ENCODE measurements at regions not wholly inside any gene's neighbourhood (a gene's known extent, or its start where the extent isn't known, plus 50 kb on each side); places are given as distances from the start of the nearest gene placed in this dataset.
A peak's percentile ranks its signal among the peaks of the same experiment; 100 is the strongest.
"Not testable (repeated sequence)": the region's sequence is repeated elsewhere in the genome, so short reads cannot be mapped to it uniquely, and the experiment has no call there.

DNA sequence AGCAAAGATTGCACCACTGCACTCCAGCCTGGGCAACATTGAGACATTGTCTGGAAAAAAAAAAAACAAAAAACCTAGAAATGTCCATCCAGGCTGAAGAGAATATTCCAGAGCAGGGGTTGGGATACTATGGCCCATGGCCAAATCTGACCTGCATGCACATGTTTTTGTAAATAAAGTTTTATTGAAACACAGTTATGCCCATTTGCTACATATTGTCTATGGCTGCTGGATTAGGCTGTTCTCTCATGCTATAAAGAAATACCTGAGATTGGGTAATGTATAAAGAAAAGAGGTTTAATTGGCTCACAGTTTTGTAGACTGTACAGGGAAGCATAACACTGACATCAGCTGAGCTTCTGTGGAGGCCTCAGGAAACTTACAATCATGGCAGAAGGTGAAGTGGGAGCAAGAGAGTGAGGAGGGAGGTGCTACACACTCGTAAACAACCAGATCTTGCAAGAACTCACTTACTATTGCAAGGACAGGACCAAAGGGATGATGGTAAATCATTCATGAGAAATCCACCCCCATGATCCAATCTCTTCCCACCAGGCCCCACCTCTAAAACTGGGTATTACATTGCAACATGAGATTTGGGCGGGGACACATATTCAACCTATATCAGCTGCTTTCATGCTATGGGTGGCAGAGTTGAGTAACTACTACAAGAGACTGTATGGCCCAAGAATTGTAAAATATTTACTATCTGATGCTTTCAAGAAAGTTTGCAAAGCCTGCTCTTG, 137.8 kb upstream of the ROPN1B start:
- not testable (repeated sequence) for DNase-seq

DNA sequence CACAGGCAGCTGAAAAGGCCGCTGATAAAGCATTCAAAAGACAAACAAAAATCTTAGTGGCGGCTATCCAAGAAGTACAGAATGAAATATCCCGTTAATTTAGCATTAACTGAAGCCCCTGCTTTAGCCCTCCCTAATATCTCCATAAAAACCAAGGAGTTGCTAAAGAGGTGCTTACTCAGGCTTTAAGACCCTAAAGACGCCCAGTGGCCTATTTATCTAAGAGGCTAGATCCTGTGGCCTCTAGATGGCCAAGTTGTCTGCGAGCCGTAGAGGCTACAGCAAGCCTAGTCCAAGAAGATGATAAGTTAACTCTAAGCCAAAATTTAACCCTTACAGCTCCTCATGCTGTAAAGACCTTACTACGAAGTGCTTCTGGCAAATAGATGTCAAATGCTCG, 133.4 kb upstream of the ROPN1B start:
- DNase-seq, result not testable (repeated sequence)

DNA sequence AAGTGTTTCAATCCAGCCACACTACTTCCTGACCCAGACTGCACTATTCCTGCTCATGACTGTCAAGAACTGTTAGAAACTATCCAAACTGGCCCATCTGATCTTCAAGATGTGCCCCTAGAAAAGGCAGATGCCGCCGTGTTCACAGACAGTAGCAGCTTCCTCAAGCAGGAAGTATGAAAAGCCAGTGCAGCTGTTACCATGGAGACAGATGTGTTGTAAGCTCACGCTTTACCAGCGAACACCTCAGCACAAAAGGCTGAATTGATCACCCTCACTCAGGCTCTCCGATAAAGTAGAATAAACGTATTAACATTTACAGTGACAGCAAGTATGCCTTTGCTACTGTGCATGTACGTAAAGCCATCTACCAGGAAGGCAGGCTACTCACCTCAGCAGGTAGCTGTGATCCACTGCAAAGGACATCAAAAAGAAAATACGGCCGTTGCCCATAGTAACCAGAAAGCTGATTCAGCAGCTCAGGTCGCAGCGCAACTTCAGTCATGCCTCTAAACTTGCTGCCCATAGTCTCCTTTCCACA, 132.9 kb upstream of the ROPN1B start:
- DNase-seq, result not testable (repeated sequence)

- DNase-seq, result not testable (repeated sequence)
These were observed 132.2 kb upstream of the ROPN1B start for GRCh38 chr3:125836786-125837185.

DNA sequence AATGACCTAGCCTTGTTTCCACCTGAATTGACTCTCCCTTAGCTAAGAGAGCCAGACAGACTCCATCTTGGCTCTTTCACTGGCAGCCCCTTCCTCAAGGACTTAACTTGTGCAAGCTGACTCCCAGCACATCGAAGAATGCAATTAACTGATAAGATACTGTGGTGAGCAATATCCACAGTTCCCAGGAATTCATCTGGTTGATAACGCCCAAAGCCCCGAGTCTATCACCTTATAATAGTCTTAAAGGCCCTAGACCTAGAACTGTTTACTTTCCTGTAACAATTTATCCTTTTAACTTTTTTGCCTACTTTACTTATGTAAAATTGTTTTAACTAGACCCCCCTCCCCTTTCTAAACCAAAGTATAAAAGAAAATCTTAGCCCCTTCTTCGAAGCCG, 130.1 kb upstream of the ROPN1B start:
- DNase-seq, result not testable (repeated sequence)

GRCh38 chr3:125840465-125840864, 128.5 kb upstream of the ROPN1B start:
- DNase-seq, result not testable (repeated sequence)

- not testable (repeated sequence) for DNase-seq
These were observed 121.0 kb upstream of the ROPN1B start for GRCh38 chr3:125847966-125848365.

DNA sequence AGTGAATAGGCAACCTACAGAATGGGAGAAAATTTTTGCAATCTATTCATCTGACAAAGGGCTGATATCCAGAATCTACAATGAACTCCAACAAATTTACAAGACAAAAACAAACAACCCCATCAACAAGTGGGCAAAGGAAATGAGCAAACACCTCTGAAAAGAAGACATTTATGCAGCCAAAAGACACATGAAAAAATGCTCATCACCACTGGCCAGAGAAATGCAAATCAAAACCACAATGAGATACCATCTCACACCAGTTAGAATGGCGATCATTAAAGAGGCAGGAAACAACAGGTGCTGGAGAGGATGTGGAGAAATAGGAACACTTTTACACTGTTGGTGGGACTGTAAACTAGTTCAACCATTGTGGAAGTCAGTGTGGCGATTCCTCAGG, 114.0 kb upstream of the ROPN1B start:
- DNase-seq, result not testable (repeated sequence)

DNA sequence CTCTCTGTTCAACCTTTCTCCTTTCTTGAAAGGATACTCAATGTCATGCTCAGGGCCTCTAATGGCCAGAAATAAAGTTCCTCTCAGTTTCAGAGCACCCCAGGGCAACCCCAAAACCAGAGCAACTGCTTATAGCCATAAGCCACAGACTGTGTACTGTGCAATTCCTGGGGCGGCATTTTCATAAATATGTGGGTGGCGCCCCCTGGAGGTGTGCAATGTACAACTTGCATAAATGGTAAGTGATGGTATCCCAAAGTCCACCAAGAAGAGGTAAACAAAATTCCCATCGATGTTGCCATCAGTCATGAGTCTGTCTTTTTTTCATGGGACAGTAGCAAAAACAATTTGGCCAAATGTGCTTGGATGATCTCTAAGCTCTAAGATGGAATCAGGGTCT, 108.4 kb upstream of the ROPN1B start:
- DNase-seq, result not testable (repeated sequence)

GRCh38 chr3:125862841-125863254, 106.1 kb upstream of the ROPN1B start:
- not testable (repeated sequence) for DNase-seq

DNA sequence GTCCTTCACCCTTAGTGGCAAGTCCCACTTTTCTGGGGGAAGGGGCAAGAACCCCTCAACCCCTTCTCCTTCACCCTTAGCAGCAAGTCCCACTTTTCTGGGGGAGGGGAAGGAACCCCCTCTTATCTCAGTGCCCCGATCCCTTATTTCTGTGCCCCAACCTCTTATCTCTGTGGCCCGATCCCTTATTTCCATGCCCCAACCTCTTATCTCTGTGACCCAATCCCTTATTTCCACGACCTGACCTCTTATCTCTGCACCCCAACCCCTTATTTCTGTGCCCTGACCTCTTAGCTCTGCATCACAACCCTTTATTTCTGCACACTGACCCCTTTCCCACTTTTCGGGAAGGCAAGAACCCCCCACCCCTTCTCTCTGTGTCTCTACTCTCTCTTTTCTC, 104.4 kb upstream of the ROPN1B start:
- DNase-seq, result not testable (repeated sequence)

- peak; percentile 67 for DNase-seq
These were observed 83.0 kb upstream of the ROPN1B start for GRCh38 chr3:125886006-125886405.

GRCh38 chr3:125899181-125899580, 69.8 kb upstream of the ROPN1B start:
- DNase-seq, result not testable (repeated sequence)

DNA sequence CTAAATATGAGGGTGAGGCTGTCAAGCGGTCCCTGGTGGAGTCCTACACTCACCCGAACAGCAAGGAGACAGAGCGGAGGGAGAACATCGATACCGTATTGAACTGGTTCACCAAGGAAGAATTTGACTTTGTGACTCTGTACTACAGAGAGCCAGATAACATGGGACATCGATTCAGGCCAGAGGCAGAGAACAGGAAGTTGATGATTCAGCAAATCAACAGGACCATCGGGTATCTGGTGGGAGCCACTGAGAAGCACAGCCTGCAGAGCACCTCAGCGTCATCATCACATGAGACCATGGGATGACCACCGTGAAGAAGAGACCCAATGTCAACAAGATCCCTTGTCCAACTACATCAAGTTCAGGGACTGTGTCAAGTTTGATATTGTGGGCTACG, 67.5 kb upstream of the ROPN1B start:
- DNase-seq, result not testable (repeated sequence)

- DNase-seq, result not testable (repeated sequence)
These were observed 65.1 kb upstream of the ROPN1B start for GRCh38 chr3:125903780-125904455.

DNA sequence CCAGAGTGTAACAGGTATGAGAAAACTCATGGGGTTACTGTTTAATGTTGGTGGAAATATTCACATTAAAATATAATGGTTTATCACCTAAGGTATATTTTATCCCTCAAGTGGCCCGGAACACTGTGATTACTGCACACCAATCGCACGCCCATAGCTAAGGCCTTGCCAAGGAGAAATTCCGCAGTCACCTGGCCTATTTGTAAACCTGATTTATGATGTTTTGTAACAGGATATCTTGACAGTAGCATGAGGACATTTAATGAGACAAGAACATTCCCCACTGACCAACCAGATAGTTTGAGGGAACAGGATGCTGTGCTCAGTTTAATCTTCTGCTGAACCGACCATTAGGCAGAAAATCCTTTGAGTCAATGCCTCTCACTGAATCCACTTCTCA, 61.7 kb upstream of the ROPN1B start:
- DNase-seq, result peak; percentile 25

DNA sequence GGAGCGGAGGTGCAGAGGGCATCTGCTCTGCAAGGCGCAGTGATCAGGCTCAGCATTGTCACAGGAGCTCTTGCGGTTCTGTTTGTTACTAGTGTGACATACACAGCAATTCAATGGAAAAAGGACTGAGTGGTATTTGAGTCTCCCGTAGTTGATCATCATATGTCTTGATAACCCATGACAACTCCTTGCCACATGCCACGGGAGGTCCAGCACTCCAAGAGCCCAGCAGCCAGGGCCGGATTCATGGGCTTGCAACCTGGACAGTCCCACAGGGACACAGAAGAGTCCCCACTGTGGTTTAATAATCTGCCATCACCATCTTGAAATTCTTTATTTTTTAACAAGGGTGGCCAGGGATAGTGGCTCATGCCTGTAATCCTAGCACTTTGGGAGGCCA, 58.1 kb upstream of the ROPN1B start:
- DNase-seq, result not testable (repeated sequence)

- not testable (repeated sequence) for DNase-seq
These were observed 54.2 kb upstream of the ROPN1B start for GRCh38 chr3:125914608-125915436.

DNA sequence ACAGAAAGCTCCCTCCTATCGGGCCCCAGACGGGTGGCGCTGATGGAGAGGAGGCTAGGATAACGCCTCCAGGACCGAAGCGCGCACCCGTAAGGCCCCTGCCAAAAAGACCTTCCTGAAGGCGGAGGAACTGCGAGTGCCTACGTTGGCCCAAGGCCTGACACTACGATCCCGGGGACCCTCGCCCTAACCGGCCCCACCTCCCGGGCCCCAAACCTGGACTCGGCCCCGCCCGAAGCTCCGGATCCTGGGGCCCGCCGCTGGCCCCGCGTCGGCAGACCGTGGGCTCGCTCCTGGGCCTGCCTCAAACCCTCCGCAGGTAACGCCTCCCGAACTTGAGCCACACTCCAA, 53.6 kb upstream of the ROPN1B start:
- not testable (repeated sequence) for DNase-seq

GRCh38 chr3:125915792-125916375, 53.1 kb upstream of the ROPN1B start:
- peak; percentile 82 for DNase-seq

GRCh38 chr3:125916376-125916978, 52.5 kb upstream of the ROPN1B start:
- peak; percentile 72 for DNase-seq

- DNase-seq, result not testable (repeated sequence)
These were observed 51.9 kb upstream of the ROPN1B start for GRCh38 chr3:125917020-125917549.
